ENCODE measurements at regions not wholly inside any gene's neighbourhood (a gene's known extent, or its start where the extent isn't known, plus 50 kb on each side); places are given as distances from the start of the nearest gene placed in this dataset.

DNA sequence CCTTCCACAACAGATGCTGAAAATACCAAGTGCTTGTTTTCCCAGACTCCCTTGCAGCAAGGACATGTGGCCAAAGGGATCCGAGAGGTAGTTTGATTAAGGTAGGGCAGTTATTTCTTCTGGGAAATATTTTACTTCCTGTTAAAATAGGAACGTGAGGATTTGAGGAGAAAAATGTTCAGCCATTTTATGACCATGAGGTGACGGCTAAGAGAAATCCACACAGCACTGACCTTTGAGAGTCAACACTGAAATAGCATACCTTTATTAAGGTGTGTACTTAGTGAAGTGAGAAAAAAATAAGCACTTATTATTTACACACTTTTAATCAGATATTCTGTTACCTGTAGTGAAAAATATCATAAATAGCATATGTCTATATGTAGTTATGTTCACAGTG lies 133.9 kb downstream of the PPP1R3A start:
- H3K4me2 ChIP-seq, result no peak overlapping the region
- H3K4me1 ChIP-seq (ENCODE audit: insufficient read depth), result no peaks in the 10 kb centered on the region
- DNase-seq (ENCODE audit: low spot score), result peak; percentile 9
- no peaks in the 10 kb centered on the region for H3K9me3 ChIP-seq (ENCODE audit: low read depth)
- H3K79me2 ChIP-seq, result no peaks in the 10 kb centered on the region
- WGBS (ENCODE audit: low lambda C conversion rate, missing lambda C conversion rate), result 52% methylated on average over 3 of the region's 3 CpGs
- no peaks in the 10 kb centered on the region for H3K36me3 ChIP-seq (replicated peaks; ENCODE audit: insufficient read depth, low read depth)
- H3K27ac ChIP-seq, result peak overlapping the region; percentile 54
- H2AFZ ChIP-seq, result peak overlapping the region; percentile 6
- no peak for TF ChIP-seq EZH2 (IDR thresholded peaks at IDR 0.05; ENCODE audit: borderline replicate concordance)
- no peak for TF ChIP-seq EZH2phosphoT487 (IDR thresholded peaks at IDR 0.05; ENCODE audit: low read depth, severe bottlenecking, unreplicated experiment)
- no peak for TF ChIP-seq CTCF (IDR thresholded peaks at IDR 0.05; ENCODE audit: poor library complexity)
- no peaks in the 10 kb centered on the region for H4K20me1 ChIP-seq (ENCODE audit: insufficient read depth, poor library complexity, severe bottlenecking)
- no peaks in the 10 kb centered on the region for H3K27me3 ChIP-seq
- H3K4me3 ChIP-seq, result no peak overlapping the region
- no peaks in the 10 kb centered on the region for H3K9me2 ChIP-seq (replicated peaks; ENCODE audit: insufficient read depth)

DNA sequence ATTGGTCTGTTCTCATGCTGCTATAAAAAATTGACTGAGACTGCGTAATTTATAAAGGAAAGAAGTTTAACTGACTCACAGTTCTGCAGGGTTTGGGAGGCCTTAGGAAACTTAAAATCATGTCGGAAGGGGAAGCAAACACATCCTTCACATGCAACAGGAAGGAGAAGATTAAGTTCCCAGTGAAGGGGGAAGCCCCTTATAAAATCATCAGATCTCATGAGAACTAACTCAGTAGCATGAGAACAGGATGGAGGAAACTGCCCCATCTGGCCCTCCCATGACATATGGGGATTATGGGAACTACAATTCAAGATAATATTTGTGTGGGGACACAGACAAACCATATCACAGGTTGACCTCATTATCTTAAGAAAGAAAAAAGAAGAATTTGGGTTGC lies 134.5 kb downstream of the PPP1R3A start:
- Histone ChIP-seq H3K27me3 (no peaks in the 10 kb centered on the region), H3K27ac (peak overlapping the region; percentile 54), H3K4me1 (ENCODE audit: insufficient read depth) (no peaks in the 10 kb centered on the region), H3K36me3 (replicated peaks; ENCODE audit: insufficient read depth, low read depth) (no peaks in the 10 kb centered on the region), H2AFZ (peak overlapping the region; percentile 6), H3K4me2 (no peak overlapping the region), H3K9me3 (ENCODE audit: low read depth) (no peaks in the 10 kb centered on the region), H4K20me1 (ENCODE audit: insufficient read depth, poor library complexity, severe bottlenecking) (no peaks in the 10 kb centered on the region), H3K79me2 (no peaks in the 10 kb centered on the region), H3K4me3 (no peak overlapping the region), H3K9me2 (replicated peaks; ENCODE audit: insufficient read depth) (no peaks in the 10 kb centered on the region)
- TF ChIP-seq EZH2phosphoT487 (IDR thresholded peaks at IDR 0.05; ENCODE audit: low read depth, severe bottlenecking, unreplicated experiment), result no peak
- no peak for TF ChIP-seq CTCF (IDR thresholded peaks at IDR 0.05; ENCODE audit: poor library complexity)
- TF ChIP-seq EZH2 (IDR thresholded peaks at IDR 0.05; ENCODE audit: borderline replicate concordance), result no peak
- 66% methylated on average over 2 of the region's 2 CpGs for WGBS (ENCODE audit: low lambda C conversion rate, missing lambda C conversion rate)
- DNase-seq (ENCODE audit: low spot score), result no peak

- Histone ChIP-seq H3K4me3 (no peak overlapping the region), H3K36me3 (replicated peaks; ENCODE audit: insufficient read depth, low read depth) (no peaks in the 10 kb centered on the region), H3K4me2 (no peak overlapping the region), H3K4me1 (ENCODE audit: insufficient read depth) (no peaks in the 10 kb centered on the region), H3K27ac (no peak overlapping the region), H3K27me3 (no peaks in the 10 kb centered on the region), H4K20me1 (ENCODE audit: insufficient read depth, poor library complexity, severe bottlenecking) (no peaks in the 10 kb centered on the region), H2AFZ (no peak overlapping the region), H3K9me2 (replicated peaks; ENCODE audit: insufficient read depth) (no peaks in the 10 kb centered on the region), H3K79me2 (no peaks in the 10 kb centered on the region), H3K9me3 (ENCODE audit: low read depth) (no peaks in the 10 kb centered on the region)
- no peak for DNase-seq (ENCODE audit: low spot score)
- 92% methylated on average over 4 of the region's 4 CpGs for WGBS (ENCODE audit: low lambda C conversion rate, missing lambda C conversion rate)
- TF ChIP-seq EZH2phosphoT487 (IDR thresholded peaks at IDR 0.05; ENCODE audit: low read depth, severe bottlenecking, unreplicated experiment), result no peak
- TF ChIP-seq EZH2 (IDR thresholded peaks at IDR 0.05; ENCODE audit: borderline replicate concordance), result no peak
Measured at GRCh38 chr7:113783403-113783802, 135.4 kb downstream of the PPP1R3A start.

GRCh38 chr7:113775804-113776203 lies 143.0 kb downstream of the PPP1R3A start:
- Histone ChIP-seq H3K9me3 (ENCODE audit: low read depth) (no peaks in the 10 kb centered on the region), H4K20me1 (ENCODE audit: insufficient read depth, poor library complexity, severe bottlenecking) (no peaks in the 10 kb centered on the region), H3K36me3 (replicated peaks; ENCODE audit: insufficient read depth, low read depth) (no peaks in the 10 kb centered on the region), H3K27ac (no peak overlapping the region), H3K79me2 (no peaks in the 10 kb centered on the region), H3K4me3 (no peak overlapping the region), H2AFZ (no peak overlapping the region), H3K4me1 (ENCODE audit: insufficient read depth) (no peaks in the 10 kb centered on the region), H3K27me3 (no peaks in the 10 kb centered on the region), H3K4me2 (no peak overlapping the region), H3K9me2 (replicated peaks; ENCODE audit: insufficient read depth) (no peaks in the 10 kb centered on the region)
- no peak for DNase-seq (ENCODE audit: low spot score)
- WGBS (ENCODE audit: low lambda C conversion rate, missing lambda C conversion rate), result 79% methylated on average over 1 of the region's 1 CpG
- TF ChIP-seq CTCF (IDR thresholded peaks at IDR 0.05; ENCODE audit: poor library complexity) (no peak), EZH2 (IDR thresholded peaks at IDR 0.05; ENCODE audit: borderline replicate concordance) (no peak), EZH2phosphoT487 (IDR thresholded peaks at IDR 0.05; ENCODE audit: low read depth, severe bottlenecking, unreplicated experiment) (no peak)
